DND-41 (cell line): ENCODE measurements at regions not wholly inside any gene's neighbourhood (a gene's known extent, or its start where the extent isn't known, plus 50 kb on each side); places are given as distances from the start of the nearest gene placed in this dataset.

Source experiments
- ATAC-seq: fragments of 200-7000 bp; cut with Tn5 transposase; 3 replicates; pipeline ENCODE4 v1.9.1; 2021; ENCODE audit warnings: low read depth; ENCODE audit not compliant: insufficient read depth
- DNase-seq: peaks from one replicate; pipeline ENCODE4 v3.0.0-alpha.2; 2020
- H2AFZ ChIP-seq: 2 replicates; pipeline ENCODE4 v1.6.0; 2012; ENCODE audit warnings: low read depth, low read length
- H3K27ac ChIP-seq: 2 replicates; pipeline ENCODE4 v1.5.1; 2012; ENCODE audit warnings: low read length, inconsistent platforms
- H3K27me3 ChIP-seq: fragments of 200-600 bp; sonication (generic); 2 replicates; pipeline ENCODE4 v1.6.0; 2012; ENCODE audit warnings: low read length, mild to moderate bottlenecking, inconsistent platforms; ENCODE audit not compliant: insufficient read depth, poor library complexity
- H3K36me3 ChIP-seq: 2 replicates; pipeline ENCODE4 v1.5.1; 2012; ENCODE audit warnings: low read length, inconsistent platforms; ENCODE audit not compliant: insufficient read depth
- H3K4me1 ChIP-seq: 2 replicates; pipeline ENCODE4 v1.5.1; 2012; ENCODE audit warnings: mild to moderate bottlenecking, low read length; ENCODE audit not compliant: insufficient read depth
- H3K4me2 ChIP-seq: 2 replicates; pipeline ENCODE4 v1.6.0; 2012; ENCODE audit warnings: mild to moderate bottlenecking, moderate library complexity, low read length, inconsistent platforms; ENCODE audit not compliant: insufficient read depth
- H3K4me3 ChIP-seq, 2 experiments: fragments of 200-600 bp in 1 of 2; shearing (Covaris generic) in 1 of 2; 2 replicates each; pipeline ENCODE4 v1.5.1; 2012 to 2016; ENCODE audit warnings: inconsistent platforms in 2 of 2, low read length in 2 of 2, mild to moderate bottlenecking in 2 of 2, low read depth in 1 of 2, moderate library complexity in 1 of 2
- H3K79me2 ChIP-seq: 2 replicates; pipeline ENCODE4 v1.6.0; 2012; ENCODE audit warnings: low read length, inconsistent platforms; ENCODE audit not compliant: insufficient read depth
- H3K9ac ChIP-seq: 2 replicates; pipeline ENCODE4 v1.6.0; 2012; ENCODE audit warnings: low read depth, mild to moderate bottlenecking, inconsistent platforms, low read length, moderate library complexity
- H3K9me3 ChIP-seq: 2 replicates; pipeline ENCODE4 v1.5.1; 2012; ENCODE audit warnings: low read length, moderate library complexity, mild to moderate bottlenecking, inconsistent platforms; ENCODE audit not compliant: insufficient read depth, severe bottlenecking
- H4K20me1 ChIP-seq: 2 replicates; pipeline ENCODE4 v1.6.0; 2012; ENCODE audit warnings: low read length; ENCODE audit not compliant: insufficient read depth
- CTCF ChIP-seq: IDR thresholded peaks from 2 replicates; pipeline ENCODE4 v1.5.1; 2012; ENCODE audit warnings: borderline replicate concordance, low read length, moderate library complexity, mild to moderate bottlenecking; ENCODE audit not compliant: poor library complexity, severe bottlenecking; ENCODE audit errors: extremely low read depth
- EZH2 ChIP-seq: IDR thresholded peaks from 3 replicates; pipeline ENCODE4 v1.6.1; 2012; ENCODE audit warnings: borderline replicate concordance, low read depth, mild to moderate bottlenecking, moderate library complexity, low read length, inconsistent platforms; ENCODE audit not compliant: severe bottlenecking

GRCh38 chr2:7420530-7420929 is 503.3 kb downstream of the RNF144A start:
- DNase-seq (no peak), ATAC-seq (no peak)
- H4K20me1 ChIP-seq = no peaks in the 10 kb centered on the region
- no peak overlapping the region for H3K4me3 ChIP-seq
- H3K4me2 ChIP-seq = no peak overlapping the region
- no peaks in the 10 kb centered on the region for H3K4me1 ChIP-seq
- TF ChIP-seq EZH2 = no peak
- no peak for TF ChIP-seq CTCF
- H3K9ac ChIP-seq = no peak overlapping the region
- no peaks in the 10 kb centered on the region for H3K36me3 ChIP-seq
- peaks cover 10% of the 10 kb centered on the region for H3K27me3 ChIP-seq
- no peak overlapping the region for H2AFZ ChIP-seq
- H3K79me2 ChIP-seq = no peaks in the 10 kb centered on the region
- no peak overlapping the region for H3K27ac ChIP-seq
- no peaks in the 10 kb centered on the region for H3K9me3 ChIP-seq

GRCh38 chr2:7424481-7424880 is 507.3 kb downstream of the RNF144A start:
- DNase-seq (no peak), ATAC-seq (no peak)
- no peaks in the 10 kb centered on the region for H3K9me3 ChIP-seq
- no peak overlapping the region for H3K4me3 ChIP-seq
- TF ChIP-seq EZH2 (no peak), CTCF (no peak)
- H4K20me1 ChIP-seq = no peaks in the 10 kb centered on the region
- H3K9ac ChIP-seq = no peak overlapping the region
- peaks cover 5% of the 10 kb centered on the region for H3K27me3 ChIP-seq
- H3K27ac ChIP-seq = no peak overlapping the region
- H2AFZ ChIP-seq = no peak overlapping the region
- H3K4me1 ChIP-seq = no peaks in the 10 kb centered on the region; the same call in 1 of the 2 replicates
- no peaks in the 10 kb centered on the region for H3K36me3 ChIP-seq
- no peaks in the 10 kb centered on the region for H3K79me2 ChIP-seq
- no peak overlapping the region for H3K4me2 ChIP-seq

GRCh38 chr2:7427293-7428060 is 510.3 kb downstream of the RNF144A start:
- ATAC-seq = peak; percentile 76
- Histone ChIP-seq H3K4me2 (no peak overlapping the region), H3K27ac (no peak overlapping the region), H3K79me2 (no peaks in the 10 kb centered on the region), H3K9me3 (no peaks in the 10 kb centered on the region), H2AFZ (no peak overlapping the region), H3K27me3 (no peaks in the 10 kb centered on the region), H4K20me1 (no peaks in the 10 kb centered on the region), H3K4me3 (no peak overlapping the region), H3K4me1 (no peaks in the 10 kb centered on the region; the same call in 1 of the 2 replicates), H3K36me3 (no peaks in the 10 kb centered on the region), H3K9ac (no peak overlapping the region)
- TF ChIP-seq CTCF (peak; percentile 90), EZH2 (no peak)
- DNase-seq = peak; percentile 50
